ENCODE measurements at regions not wholly inside any gene's neighbourhood (a gene's known extent, or its start where the extent isn't known, plus 50 kb on each side); places are given as distances from the start of the nearest gene placed in this dataset.

DNA sequence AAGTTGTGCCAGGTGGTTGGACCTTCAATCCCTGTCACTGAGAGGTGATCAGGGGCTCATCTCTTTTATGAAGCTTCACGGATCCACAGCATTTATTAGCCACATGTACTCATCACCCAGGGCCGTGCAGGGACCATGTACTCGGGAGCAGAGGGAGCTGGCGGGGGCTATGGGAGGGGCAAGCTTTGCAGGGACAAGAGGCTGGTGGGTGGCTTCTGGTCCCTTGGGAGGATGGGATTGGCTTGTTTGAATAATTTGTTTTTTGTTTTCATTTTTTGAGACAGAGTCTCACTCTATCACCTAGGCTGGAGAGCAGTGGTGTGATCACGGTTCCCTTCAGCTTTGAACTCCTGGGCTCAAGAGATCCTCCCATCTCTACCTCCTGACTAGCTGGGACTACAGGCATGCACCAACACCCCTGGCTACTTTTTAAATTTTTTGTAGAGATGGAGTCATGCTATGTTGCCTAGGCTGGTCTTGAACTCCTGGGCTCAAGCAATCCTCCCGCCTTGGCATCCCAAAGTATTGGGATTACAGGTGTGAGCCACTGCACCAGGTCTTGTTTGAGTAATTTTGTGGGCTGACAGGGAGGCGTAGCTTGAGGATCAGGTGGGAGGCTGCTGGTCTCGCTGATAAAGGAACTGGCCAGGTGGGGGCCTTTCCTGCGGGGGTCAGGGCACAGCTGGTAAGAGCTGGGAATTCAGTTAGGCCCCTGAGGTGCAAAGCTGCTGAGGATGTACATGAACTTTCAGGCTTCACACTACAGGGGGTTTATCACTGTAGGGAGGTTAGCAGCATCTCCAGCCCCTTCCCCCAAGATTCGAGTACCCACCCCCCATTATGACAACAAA, 308.0 kb upstream of the C1orf174 start:
- no peaks in the 10 kb centered on the region for H3K4me1 Mint-ChIP-seq
- no peak overlapping the region for H3K27ac Mint-ChIP-seq
- no peak for ATAC-seq
- peaks cover 10% of the 10 kb centered on the region for H3K9me3 Mint-ChIP-seq
- H3K4me3 Mint-ChIP-seq: no peak overlapping the region
- H3K36me3 Mint-ChIP-seq: no peaks in the 10 kb centered on the region
- H3K27me3 Mint-ChIP-seq: no peaks in the 10 kb centered on the region

DNA sequence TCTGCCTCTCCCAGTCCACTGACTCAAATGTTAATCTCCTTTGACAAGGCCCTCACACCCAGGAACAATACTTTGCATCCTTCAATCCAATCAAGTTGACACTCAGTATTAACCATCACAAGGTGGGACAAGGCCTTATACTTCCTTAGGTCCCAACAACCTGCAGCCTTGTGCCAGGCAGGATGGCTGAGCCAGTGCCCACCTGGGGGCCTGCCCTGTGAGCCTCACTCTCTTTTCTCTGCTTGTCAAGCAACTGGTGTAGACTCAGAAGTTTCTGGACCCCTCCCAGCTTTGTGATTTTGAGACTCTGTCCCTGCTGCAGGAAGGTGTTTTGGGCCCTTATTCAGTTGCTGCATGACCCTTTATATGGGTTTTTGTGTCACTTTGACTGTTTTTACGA, 310.0 kb upstream of the C1orf174 start:
- no peaks in the 10 kb centered on the region for H3K36me3 Mint-ChIP-seq
- no peak for ATAC-seq
- H3K27me3 Mint-ChIP-seq: peaks cover 2% of the 10 kb centered on the region
- peaks cover 2% of the 10 kb centered on the region for H3K9me3 Mint-ChIP-seq
- no peak overlapping the region for H3K4me3 Mint-ChIP-seq
- no peaks in the 10 kb centered on the region for H3K4me1 Mint-ChIP-seq
- no peak overlapping the region for H3K27ac Mint-ChIP-seq

DNA sequence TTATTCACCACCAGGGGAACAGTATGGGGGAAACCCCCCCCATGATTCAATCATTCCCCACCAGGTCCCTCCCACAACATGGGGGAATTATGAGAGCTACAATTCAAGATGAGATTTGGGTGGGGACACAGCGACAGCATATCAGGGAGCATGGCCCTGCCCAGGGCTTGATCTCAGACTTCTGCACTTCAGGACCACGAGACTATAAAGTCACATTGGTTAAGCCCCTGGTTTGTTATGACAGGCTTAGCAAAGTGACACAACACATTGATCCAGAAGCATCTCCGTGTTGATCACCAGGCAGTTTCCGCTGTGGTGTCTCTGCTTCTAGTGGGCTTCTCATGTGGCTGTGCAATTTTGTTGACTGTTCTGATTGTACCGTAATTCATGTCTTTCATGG, 312.7 kb upstream of the C1orf174 start:
- no peaks in the 10 kb centered on the region for H3K4me1 Mint-ChIP-seq
- no peaks in the 10 kb centered on the region for H3K9me3 Mint-ChIP-seq
- H3K27me3 Mint-ChIP-seq: peaks cover 29% of the 10 kb centered on the region
- H3K36me3 Mint-ChIP-seq: no peaks in the 10 kb centered on the region
- no peak for ATAC-seq
- no peak overlapping the region for H3K27ac Mint-ChIP-seq
- H3K4me3 Mint-ChIP-seq: no peak overlapping the region

DNA sequence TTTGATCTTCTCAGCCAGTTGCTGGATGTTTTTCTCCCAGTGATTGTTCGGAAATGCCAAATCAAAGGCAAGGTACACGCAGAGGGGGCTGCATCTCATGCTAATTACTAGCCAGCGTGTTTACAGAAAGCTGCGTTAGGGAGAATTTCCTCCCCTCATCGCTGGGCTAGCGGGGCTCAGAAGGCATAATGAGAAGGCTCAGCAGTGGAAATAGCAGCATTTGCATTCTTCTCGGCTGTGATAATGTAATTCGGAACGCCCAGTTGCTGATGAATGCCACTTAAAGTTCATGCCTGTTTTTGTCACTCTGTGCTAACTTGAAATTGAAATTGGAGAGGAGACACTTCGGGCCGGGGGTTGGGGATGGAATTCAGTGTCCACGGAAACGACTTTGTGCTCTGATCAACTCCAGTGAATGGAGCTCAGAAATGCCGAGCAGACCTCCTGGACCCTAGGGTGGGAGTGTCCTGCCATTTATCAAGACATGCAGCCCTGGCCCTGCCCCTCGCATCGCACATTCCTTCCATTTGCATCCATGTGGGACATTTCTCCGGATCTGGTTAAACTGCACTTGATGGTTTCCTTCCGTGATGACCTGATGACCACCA, 313.4 kb upstream of the C1orf174 start:
- ATAC-seq: no peak
- Mint-ChIP-seq H3K4me3 (no peak overlapping the region), H3K9me3 (no peaks in the 10 kb centered on the region), H3K36me3 (no peaks in the 10 kb centered on the region), H3K27ac (no peak overlapping the region), H3K27me3 (peaks cover 36% of the 10 kb centered on the region), H3K4me1 (no peaks in the 10 kb centered on the region)

DNA sequence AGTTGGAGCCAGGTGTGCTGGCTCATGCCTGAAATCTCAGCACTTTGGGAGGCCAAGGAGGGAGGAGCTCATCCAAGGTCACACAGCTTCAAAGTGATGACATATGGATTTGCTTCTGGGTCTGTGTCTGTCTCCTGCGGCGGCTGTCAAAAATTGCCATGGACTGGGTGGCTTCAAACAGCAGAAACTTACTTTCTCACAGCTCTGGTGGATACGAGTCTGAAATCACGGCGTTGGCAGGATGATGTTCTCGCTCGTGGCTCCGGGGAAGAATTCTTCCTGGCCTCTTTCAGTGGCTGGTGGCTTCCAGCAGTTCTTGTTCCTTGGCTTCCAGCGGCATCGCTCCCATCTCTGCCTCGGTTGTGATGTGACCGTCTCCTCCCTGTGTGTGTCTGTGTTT, 314.8 kb upstream of the C1orf174 start:
- Mint-ChIP-seq H3K4me1 (no peaks in the 10 kb centered on the region), H3K27ac (no peak overlapping the region), H3K36me3 (no peaks in the 10 kb centered on the region), H3K4me3 (no peak overlapping the region), H3K9me3 (no peaks in the 10 kb centered on the region), H3K27me3 (peaks cover 39% of the 10 kb centered on the region)
- no peak for ATAC-seq

DNA sequence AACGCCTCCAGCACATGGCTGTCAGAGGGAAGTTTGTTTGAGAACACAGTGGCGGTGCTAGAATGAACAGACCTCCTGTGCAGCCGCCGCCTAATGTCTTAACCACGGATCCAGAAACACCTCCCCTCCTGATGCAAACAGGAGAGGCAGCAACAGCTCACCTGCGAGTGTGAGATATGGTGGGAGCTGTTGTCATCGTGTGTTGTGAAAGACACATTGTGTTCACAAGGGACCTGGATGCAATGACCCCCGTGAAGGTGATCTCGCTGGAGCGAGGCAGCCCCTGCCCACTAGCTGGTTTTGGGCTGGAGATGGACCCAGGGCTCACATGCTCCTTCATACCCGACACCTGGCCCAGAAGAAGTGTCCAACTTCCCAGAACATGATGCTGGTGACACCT, 315.3 kb upstream of the C1orf174 start:
- Mint-ChIP-seq H3K27me3 (peaks cover 39% of the 10 kb centered on the region), H3K36me3 (no peaks in the 10 kb centered on the region), H3K27ac (no peak overlapping the region), H3K4me1 (no peaks in the 10 kb centered on the region), H3K9me3 (no peaks in the 10 kb centered on the region), H3K4me3 (no peak overlapping the region)
- no peak for ATAC-seq

DNA sequence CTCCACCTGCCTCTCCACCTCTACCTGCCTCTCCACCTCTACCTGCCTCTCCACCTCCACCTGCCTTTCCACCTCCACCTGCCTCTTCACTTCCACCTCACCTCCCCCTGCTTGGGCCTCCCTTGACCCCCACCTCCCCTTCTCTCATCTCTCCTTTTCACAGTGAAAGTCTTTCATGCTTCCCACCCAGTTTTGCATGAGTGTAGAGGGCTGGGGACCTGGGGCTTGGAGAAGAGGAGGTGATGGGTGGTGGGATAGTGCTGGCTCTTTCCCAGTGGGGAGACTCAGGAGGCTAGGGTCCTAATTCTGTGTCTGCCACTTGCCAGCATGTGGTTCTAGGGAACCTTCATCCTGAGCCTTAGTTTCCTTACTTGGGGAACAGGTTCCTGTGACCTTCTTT, 316.2 kb upstream of the C1orf174 start:
- ATAC-seq: no peak
- Mint-ChIP-seq H3K27ac (no peak overlapping the region), H3K4me3 (no peak overlapping the region), H3K9me3 (no peaks in the 10 kb centered on the region), H3K36me3 (no peaks in the 10 kb centered on the region), H3K4me1 (no peaks in the 10 kb centered on the region), H3K27me3 (peaks cover 39% of the 10 kb centered on the region)

DNA sequence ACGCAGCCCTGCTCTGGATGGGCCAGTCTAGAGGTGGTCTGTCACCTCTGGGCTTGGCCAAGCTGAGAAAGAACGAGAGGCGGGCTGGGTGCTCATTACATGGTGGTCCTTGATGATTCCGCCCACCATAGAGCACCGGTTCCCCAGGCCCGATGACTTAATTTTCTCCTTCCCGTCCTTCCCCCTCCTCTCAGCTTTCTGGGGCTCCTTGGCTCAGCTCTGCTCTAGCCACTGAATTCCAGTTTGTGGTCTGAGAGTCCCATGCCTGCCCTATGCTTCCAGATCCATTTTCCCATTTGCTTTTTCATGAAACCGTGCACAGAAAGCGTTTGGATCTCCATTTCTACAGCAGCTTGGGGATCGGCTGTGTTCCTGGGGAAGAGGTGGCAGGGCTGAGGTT, 318.5 kb upstream of the C1orf174 start:
- H3K27me3 Mint-ChIP-seq: peaks cover 39% of the 10 kb centered on the region
- H3K36me3 Mint-ChIP-seq: no peaks in the 10 kb centered on the region
- no peak for ATAC-seq
- H3K27ac Mint-ChIP-seq: no peak overlapping the region
- no peak overlapping the region for H3K4me3 Mint-ChIP-seq
- H3K9me3 Mint-ChIP-seq: no peaks in the 10 kb centered on the region
- H3K4me1 Mint-ChIP-seq: no peaks in the 10 kb centered on the region

DNA sequence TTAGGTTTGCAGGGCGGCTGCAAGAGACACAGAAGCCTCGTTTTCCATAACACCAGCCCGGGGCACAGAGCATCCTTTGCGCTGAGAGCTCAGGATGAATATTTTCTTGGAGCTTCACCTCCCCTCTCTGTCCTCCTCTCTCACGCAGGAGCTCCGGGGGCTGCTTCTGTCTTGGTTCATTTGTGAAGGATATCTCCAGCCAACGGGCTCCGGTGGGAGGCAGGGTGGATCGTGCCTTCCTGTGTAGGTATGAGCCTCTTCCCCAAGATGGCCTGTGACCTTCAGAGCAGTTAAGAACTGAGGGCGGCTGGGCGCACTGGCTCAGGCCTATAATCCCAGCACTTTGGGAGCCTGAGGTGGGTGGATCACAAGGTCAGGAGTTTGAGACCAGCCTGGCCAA, 319.0 kb upstream of the C1orf174 start:
- Mint-ChIP-seq H3K27ac (no peak overlapping the region), H3K36me3 (no peaks in the 10 kb centered on the region), H3K4me1 (no peaks in the 10 kb centered on the region), H3K27me3 (peaks cover 39% of the 10 kb centered on the region), H3K4me3 (no peak overlapping the region), H3K9me3 (no peaks in the 10 kb centered on the region)
- no peak for ATAC-seq

DNA sequence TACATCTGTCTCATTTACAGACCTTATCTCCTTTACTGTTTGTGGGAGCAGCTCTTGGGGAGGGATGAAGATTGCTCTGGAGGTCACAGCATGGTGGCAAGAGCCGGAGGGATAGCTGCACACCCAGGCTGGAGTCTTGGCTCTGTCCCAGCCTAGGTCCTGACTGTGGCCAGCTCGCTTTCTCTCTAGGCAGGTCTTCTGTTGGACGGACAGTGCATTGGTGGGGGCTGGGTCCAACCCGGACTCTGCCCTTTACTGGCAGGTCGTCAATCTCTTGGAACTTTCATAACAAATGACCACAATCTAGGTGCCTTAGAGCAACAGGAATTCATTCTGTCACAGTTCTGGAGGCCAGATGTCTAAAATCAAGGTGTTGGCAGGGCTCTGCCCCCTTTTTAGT, 319.8 kb upstream of the C1orf174 start:
- no peaks in the 10 kb centered on the region for H3K36me3 Mint-ChIP-seq
- peaks cover 39% of the 10 kb centered on the region for H3K27me3 Mint-ChIP-seq
- H3K9me3 Mint-ChIP-seq: no peaks in the 10 kb centered on the region
- ATAC-seq: no peak
- no peaks in the 10 kb centered on the region for H3K4me1 Mint-ChIP-seq
- H3K4me3 Mint-ChIP-seq: no peak overlapping the region
- H3K27ac Mint-ChIP-seq: no peak overlapping the region

DNA sequence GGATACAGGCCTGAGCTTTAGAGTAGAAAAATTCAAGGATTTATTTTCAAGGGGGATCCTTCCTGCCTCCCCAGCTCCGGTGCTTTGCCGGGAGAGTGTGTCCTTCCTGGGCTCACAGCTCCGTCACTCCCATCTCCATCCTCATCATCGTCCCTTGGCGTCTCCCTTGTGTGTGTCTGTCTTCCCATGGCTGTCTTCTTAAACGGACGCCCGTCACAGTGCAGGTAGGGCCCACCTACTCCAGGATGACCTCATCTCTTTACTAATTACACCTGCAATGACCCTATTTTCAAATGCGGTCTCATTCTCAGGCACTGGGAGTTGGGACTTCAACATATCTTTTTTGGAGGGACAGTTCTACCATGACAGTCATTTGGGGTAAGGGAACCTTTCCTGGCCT, 320.3 kb upstream of the C1orf174 start:
- Mint-ChIP-seq H3K9me3 (no peaks in the 10 kb centered on the region), H3K36me3 (no peaks in the 10 kb centered on the region), H3K4me1 (no peaks in the 10 kb centered on the region), H3K4me3 (no peak overlapping the region), H3K27ac (no peak overlapping the region), H3K27me3 (peaks cover 34% of the 10 kb centered on the region)
- ATAC-seq: no peak

DNA sequence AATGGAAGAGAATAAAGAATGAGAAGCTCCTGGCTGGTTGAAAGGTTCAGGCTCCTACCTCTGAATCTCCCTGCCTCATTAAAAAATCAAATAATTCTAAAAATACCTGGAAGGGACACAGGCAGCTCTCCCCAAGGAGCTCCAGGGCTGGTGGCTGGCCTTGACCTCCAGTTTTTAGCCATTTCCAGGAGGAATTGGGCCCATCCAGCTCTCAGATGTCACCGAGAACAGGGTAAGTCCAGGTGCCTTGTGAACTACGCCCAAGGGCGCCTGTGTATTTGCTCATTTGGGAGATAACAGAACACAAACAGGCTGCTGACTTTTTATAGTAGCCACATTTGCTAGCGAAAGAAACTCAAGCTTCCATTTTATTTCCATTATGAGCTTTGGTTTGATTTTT, 321.0 kb upstream of the C1orf174 start:
- Mint-ChIP-seq H3K27ac (no peak overlapping the region), H3K36me3 (no peaks in the 10 kb centered on the region), H3K27me3 (peaks cover 27% of the 10 kb centered on the region), H3K4me1 (no peaks in the 10 kb centered on the region), H3K9me3 (no peaks in the 10 kb centered on the region), H3K4me3 (no peak overlapping the region)
- ATAC-seq: no peak

DNA sequence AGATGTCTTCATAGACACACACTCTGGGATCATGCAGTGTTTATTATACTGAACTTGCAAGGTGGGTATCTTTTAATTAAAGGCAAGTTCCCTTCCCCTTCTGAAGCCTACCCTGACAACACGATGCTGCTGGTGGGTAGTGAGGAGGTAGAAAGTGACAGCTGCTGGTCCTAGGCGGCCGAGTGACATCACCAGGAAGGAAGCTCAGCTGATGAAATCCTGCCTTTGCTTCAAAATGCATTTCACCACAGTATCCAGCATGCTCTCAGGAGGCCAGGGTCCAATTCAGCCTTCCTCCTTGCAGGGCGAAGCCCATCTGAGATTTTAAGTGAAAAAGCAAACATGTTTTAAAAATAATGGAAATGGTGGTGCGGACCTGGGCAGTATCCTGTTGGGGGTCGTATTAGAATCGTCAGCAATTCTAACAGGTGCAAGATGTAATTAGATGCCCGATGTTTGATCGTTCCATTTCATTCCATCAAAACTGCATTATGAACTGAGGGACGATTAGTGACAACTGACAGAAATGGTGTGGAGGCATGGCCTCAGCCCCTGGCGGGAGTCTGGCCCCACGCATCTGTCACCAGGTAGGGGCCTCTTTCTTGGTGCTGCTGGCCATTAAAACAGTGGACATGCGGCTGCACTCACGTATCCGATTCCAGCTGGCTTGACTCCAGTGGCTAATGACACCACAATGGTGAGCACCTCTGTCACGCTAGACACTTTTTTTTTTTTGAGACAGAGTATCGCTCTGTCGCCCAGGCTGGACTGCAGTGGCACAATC, 324.8 kb upstream of the C1orf174 start:
- H3K36me3 Mint-ChIP-seq: no peaks in the 10 kb centered on the region
- H3K27me3 Mint-ChIP-seq: no peaks in the 10 kb centered on the region
- ATAC-seq: no peak
- H3K9me3 Mint-ChIP-seq: peaks cover 5% of the 10 kb centered on the region
- H3K4me3 Mint-ChIP-seq: no peak overlapping the region
- H3K4me1 Mint-ChIP-seq: peaks cover 4% of the 10 kb centered on the region
- H3K27ac Mint-ChIP-seq: no peak overlapping the region

DNA sequence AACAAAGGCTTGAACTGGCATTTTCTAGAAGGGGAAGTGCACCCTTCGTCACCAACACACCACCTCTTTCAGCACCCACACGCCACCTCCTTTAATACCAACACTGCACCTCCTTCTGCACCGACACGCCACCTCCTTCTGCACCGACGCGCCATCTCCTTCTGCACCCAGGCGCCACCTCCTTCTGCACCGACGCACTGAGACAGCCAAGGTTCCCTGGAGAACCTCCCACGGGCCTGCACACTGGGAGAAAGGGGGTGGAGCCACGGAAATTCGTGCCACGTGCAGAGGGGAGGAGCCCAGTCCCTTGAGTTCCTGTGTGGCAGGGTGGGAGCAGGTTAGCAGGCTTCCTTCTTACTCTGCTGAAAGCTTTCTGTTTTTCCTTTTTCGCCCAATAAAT, 327.9 kb upstream of the C1orf174 start:
- no peaks in the 10 kb centered on the region for H3K36me3 Mint-ChIP-seq
- no peak overlapping the region for H3K27ac Mint-ChIP-seq

DNA sequence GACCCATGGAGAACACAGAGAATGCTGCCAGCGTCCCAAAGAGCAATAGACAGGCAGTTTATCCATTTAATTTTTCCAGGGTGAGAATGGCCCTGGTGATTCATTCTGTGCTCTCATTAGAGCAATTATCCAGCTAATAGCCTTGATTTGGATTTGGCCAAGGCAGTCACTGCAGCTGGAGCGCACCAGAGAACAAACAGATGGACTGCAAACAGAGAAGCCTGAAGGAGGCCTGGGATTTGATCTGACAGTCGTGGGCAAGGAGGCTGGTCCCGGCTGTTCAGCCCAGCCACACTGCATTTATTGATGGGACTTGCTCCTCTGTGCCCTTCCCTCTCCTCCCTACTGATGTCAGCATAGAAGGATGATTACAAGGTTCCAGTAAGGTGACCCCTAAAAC, 353.9 kb upstream of the C1orf174 start:
- peaks cover 9% of the 10 kb centered on the region for H3K27me3 Mint-ChIP-seq
- H3K4me1 Mint-ChIP-seq: peaks cover 4% of the 10 kb centered on the region
- no peak overlapping the region for H3K4me3 Mint-ChIP-seq
- H3K36me3 Mint-ChIP-seq: no peaks in the 10 kb centered on the region
- H3K27ac Mint-ChIP-seq: no peak overlapping the region
- peaks cover 22% of the 10 kb centered on the region for H3K9me3 Mint-ChIP-seq
- no peak for ATAC-seq

More for the DNA sequence above, 327.9 kb upstream of the C1orf174 start:
- no peak overlapping the region for H3K4me3 Mint-ChIP-seq
- H3K9me3 Mint-ChIP-seq: peaks cover 5% of the 10 kb centered on the region
- no peaks in the 10 kb centered on the region for H3K27me3 Mint-ChIP-seq
- peaks cover 4% of the 10 kb centered on the region for H3K4me1 Mint-ChIP-seq
- ATAC-seq: no peak

DNA sequence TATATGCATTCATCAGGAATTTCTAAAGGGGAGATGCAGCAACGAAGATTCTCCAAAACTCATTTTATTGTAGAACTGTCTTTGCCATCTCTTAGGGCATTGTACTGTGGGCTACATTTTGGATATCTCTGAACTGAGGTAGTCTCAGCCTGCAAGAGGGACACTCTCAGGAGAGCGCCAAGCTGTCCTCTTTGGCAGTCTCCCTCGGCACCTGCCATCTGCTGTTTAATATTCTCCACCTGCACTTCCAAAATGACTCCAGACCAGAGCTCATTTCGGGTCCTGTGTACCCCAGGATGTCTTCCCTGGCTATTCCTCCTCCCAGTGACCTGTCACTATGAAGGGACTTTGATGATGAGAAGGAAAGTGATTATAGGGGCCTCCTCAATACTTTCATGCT, 356.3 kb upstream of the C1orf174 start:
- ATAC-seq: no peak
- H3K9me3 Mint-ChIP-seq: peaks cover 23% of the 10 kb centered on the region
- no peaks in the 10 kb centered on the region for H3K36me3 Mint-ChIP-seq
- H3K27ac Mint-ChIP-seq: no peak overlapping the region
- H3K27me3 Mint-ChIP-seq: peaks cover 12% of the 10 kb centered on the region
- H3K4me1 Mint-ChIP-seq: peaks cover 4% of the 10 kb centered on the region
- H3K4me3 Mint-ChIP-seq: no peak overlapping the region

All from stimulated activated memory B cell treated with anti-CD40 and anti-IgM and Interleukin-4, amounts not matched to agents 10 μg/mL and 1 μg/mL and 100 μg/mL, for 72 hours (primary cell).